Suprapubic skin (tissue), 4 donors: ENCODE measurements at regions not wholly inside any gene's neighbourhood (a gene's known extent, or its start where the extent isn't known, plus 50 kb on each side); places are given as distances from the start of the nearest gene placed in this dataset.

Source experiments
- CTCF ChIP-seq, 2 donors: fragments of 200-600 bp in 1 of 2; fragments of 450-650 bp in 1 of 2; sonication (generic) in 1 of 2; IDR thresholded peaks; one replicate each; pipeline ENCODE4 v1.5.1; 2016 to 2019; ENCODE audit warnings: antibody characterized with exemption in 2 of 2, mild to moderate bottlenecking in 1 of 2, moderate library complexity in 1 of 2
- EP300 ChIP-seq: sonication (generic); formaldehyde crosslinking; IDR thresholded peaks from one replicate; pipeline ENCODE4 v1.6.1; 2017; ENCODE audit warnings: antibody characterized with exemption
- POLR2A ChIP-seq, 2 donors: fragments of 450-650 bp; IDR thresholded peaks; one replicate each; pipeline ENCODE4 v1.6.1; 2017; ENCODE audit warnings: antibody characterized with exemption in 2 of 2, mild to moderate bottlenecking in 2 of 2, moderate library complexity in 2 of 2
- POLR2AphosphoS5 ChIP-seq, 3 donors: sonication (generic); formaldehyde crosslinking; IDR thresholded peaks; one replicate each; pipeline ENCODE4 v1.6.1; 2017; ENCODE audit warnings: antibody characterized with exemption in 3 of 3

GRCh38 chr15:99502182-99502581, 63.6 kb upstream of the MEF2A start:
- no peak for TF ChIP-seq EP300
- TF ChIP-seq POLR2A (IDR thresholded peaks at IDR 0.05) = no peak
- no peak for TF ChIP-seq CTCF (IDR thresholded peaks at IDR 0.05)
- TF ChIP-seq POLR2AphosphoS5 (IDR thresholded peaks at IDR 0.05) = no peak
